SK-N-SH treated with all-trans-retinoic acid at 6 μM for 48 hours (cell line): ENCODE measurements at regions not wholly inside any gene's neighbourhood (a gene's known extent, or its start where the extent isn't known, plus 50 kb on each side); places are given as distances from the start of the nearest gene placed in this dataset.

Experiments used
- ATAC-seq: fragments of 200-7000 bp; cut with Tn5 transposase; 3 replicates; pipeline ENCODE4 v1.9.1; 2020; ENCODE audit warnings: mild to moderate bottlenecking, moderate library complexity
- ARNTL ChIP-seq: fragments of 450-650 bp; formaldehyde crosslinking; IDR thresholded peaks from 2 replicates; pipeline ENCODE4 v1.5.0; 2020; ENCODE audit warnings: low read depth, mild to moderate bottlenecking, moderate library complexity, borderline replicate concordance
- BACH2 ChIP-seq: fragments of 250-450 bp; sonication (Bioruptor Pico); IDR thresholded peaks from 2 replicates; pipeline ENCODE4 v1.9.0; 2021; ENCODE audit warnings: mild to moderate bottlenecking, borderline replicate concordance
- CSDC2 ChIP-seq: fragments of 250-450 bp; sonication (Bioruptor Pico); IDR thresholded peaks from 2 replicates; pipeline ENCODE4 v1.5.0; 2020; ENCODE audit warnings: mild to moderate bottlenecking, moderate library complexity
- ESRRG ChIP-seq: fragments of 250-450 bp; sonication (Bioruptor Pico); IDR thresholded peaks from 2 replicates; pipeline ENCODE4 v1.6.1; 2021; ENCODE audit warnings: mild to moderate bottlenecking
- GLIS3 ChIP-seq: fragments of 250-450 bp; sonication (Bioruptor Pico); IDR thresholded peaks from 2 replicates; pipeline ENCODE4 v1.5.0; 2020; ENCODE audit warnings: mild to moderate bottlenecking, moderate library complexity
- OSR1 ChIP-seq: fragments of 250-450 bp; sonication (Bioruptor Pico); IDR thresholded peaks from 2 replicates; pipeline ENCODE4 v1.8.0; 2022; ENCODE audit warnings: moderate library complexity, mild to moderate bottlenecking, inconsistent platforms
- RARB ChIP-seq: fragments of 250-450 bp; sonication (Bioruptor Pico); IDR thresholded peaks from 2 replicates; pipeline ENCODE4 v1.8.0; 2021; ENCODE audit warnings: mild to moderate bottlenecking, moderate library complexity
- SNAI2 ChIP-seq: fragments of 250-450 bp; sonication (Bioruptor Pico); IDR thresholded peaks from 2 replicates; pipeline ENCODE4 v1.5.0; 2020; ENCODE audit warnings: mild to moderate bottlenecking, moderate library complexity
- TCF4 ChIP-seq: fragments of 250-450 bp; sonication (Bioruptor Pico); IDR thresholded peaks from 2 replicates; pipeline ENCODE4 v1.8.0; 2021; ENCODE audit warnings: mild to moderate bottlenecking, moderate library complexity, borderline replicate concordance
- TOX ChIP-seq: fragments of 250-450 bp; sonication (Bioruptor Pico); IDR thresholded peaks from 2 replicates; pipeline ENCODE4 v1.8.0; 2021; ENCODE audit warnings: mild to moderate bottlenecking, moderate library complexity, borderline replicate concordance
- ZC3H10 ChIP-seq: fragments of 250-450 bp; sonication (Bioruptor Pico); IDR thresholded peaks from 2 replicates; pipeline ENCODE4 v1.5.1; 2021; ENCODE audit warnings: mild to moderate bottlenecking, moderate library complexity
- ZFP3 ChIP-seq: fragments of 250-450 bp; sonication (Bioruptor Pico); IDR thresholded peaks from 2 replicates; pipeline ENCODE4 v1.5.0; 2020; ENCODE audit warnings: mild to moderate bottlenecking, moderate library complexity
- ZFP30 ChIP-seq: fragments of 450-650 bp; formaldehyde crosslinking; IDR thresholded peaks from 2 replicates; pipeline ENCODE4 v1.5.0; 2022; ENCODE audit warnings: mild to moderate bottlenecking, moderate library complexity
- ZNF565 ChIP-seq: fragments of 450-650 bp; formaldehyde crosslinking; conservative IDR thresholded peaks from 2 replicates; pipeline ENCODE4 v1.5.0; 2020; ENCODE audit warnings: low read depth, mild to moderate bottlenecking, moderate library complexity
- ZNF70 ChIP-seq: fragments of 450-650 bp; formaldehyde crosslinking; IDR thresholded peaks from 2 replicates; pipeline ENCODE4 v1.5.0; 2020; ENCODE audit warnings: mild to moderate bottlenecking, moderate library complexity
- ZNF8 ChIP-seq: fragments of 450-650 bp; formaldehyde crosslinking; IDR thresholded peaks from 2 replicates; pipeline ENCODE4 v1.5.0; 2020; ENCODE audit warnings: mild to moderate bottlenecking, moderate library complexity
- TF ChIP-seq, protein P1 (sequence below): fragments of 250-450 bp; sonication (Bioruptor Pico); IDR thresholded peaks from 2 replicates; pipeline ENCODE4 v1.8.0; 2021; ENCODE audit warnings: low read depth, mild to moderate bottlenecking, moderate library complexity, borderline replicate concordance
- TF ChIP-seq, protein P2 (sequence below): fragments of 250-450 bp; sonication (Bioruptor Pico); IDR thresholded peaks from 2 replicates; pipeline ENCODE4 v1.5.1; 2021; ENCODE audit warnings: mild to moderate bottlenecking, moderate library complexity
- TF ChIP-seq, protein P3 (sequence below): fragments of 250-450 bp; sonication (Bioruptor Pico); IDR thresholded peaks from 2 replicates; pipeline ENCODE4 v1.5.0; 2020; ENCODE audit warnings: mild to moderate bottlenecking, moderate library complexity
- TF ChIP-seq, protein P4 (sequence below): fragments of 250-450 bp; sonication (Bioruptor Pico); IDR thresholded peaks from 2 replicates; pipeline ENCODE4 v1.5.1; 2020; ENCODE audit warnings: low read depth, mild to moderate bottlenecking, moderate library complexity

DNA sequence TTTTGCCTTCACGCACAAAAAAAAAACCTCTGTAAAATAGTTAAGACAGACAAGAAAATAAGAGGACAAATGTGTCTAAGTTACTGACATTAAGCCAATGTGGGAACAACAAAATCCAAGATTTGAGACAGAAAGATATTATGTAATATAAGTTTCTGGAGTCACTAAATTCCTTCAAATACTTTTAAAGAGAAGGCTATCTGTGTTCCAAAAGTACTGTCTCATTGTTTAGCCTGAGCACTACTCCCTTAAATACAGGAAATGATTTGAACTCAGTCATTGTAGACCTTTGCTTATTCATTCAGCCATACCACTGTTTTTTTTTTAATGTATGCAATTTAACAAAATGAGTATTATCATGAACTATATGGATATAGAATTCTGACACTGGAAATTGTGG, 82.7 kb upstream of the KITLG start:
- TF ChIP-seq BACH2 (CRISPR knock-in tag): no peak
- ATAC-seq: no peak

DNA sequence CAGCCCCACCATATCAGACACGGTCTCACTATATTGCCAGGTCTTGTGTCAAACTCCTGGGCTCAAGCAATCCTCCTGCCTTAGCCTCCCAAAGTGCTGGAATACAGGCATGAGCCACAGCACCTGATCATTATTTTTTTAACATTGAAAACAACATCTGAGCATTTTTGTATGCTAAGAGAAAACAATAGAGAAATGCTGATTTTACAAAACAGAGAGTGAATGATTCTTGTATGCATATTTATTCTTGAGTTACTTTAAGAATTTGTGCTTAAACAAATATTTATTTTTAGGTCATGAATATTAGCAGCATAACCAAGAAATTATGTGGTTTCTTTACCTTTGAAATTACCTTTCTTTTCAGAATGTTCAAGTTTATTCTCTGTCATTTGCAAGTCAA, 81.8 kb upstream of the KITLG start:
- ATAC-seq: no peak
- TF ChIP-seq TOX (CRISPR knock-in tag): no peak
- TF ChIP-seq SNAI2 (CRISPR knock-in tag): no peak
- TF ChIP-seq, all 23 proteins: peak for 0

DNA sequence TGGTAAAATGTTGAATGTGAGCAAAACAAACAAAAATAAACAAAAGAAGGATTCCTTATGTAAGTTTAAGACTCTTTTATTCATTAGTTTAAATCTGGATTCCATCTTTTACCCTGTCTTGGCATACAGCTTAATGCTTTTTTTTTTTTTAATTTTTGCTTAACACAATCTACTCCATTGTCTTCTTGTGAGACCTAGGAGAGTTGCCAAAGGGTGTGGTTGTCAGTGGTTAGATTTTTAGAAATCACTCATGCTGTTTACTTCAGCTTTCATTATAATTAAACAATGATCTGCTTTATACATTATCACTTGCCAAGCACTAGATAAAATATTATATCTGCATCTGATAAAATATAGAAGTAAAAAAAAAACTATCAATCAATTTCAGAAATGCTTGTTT, 77.7 kb upstream of the KITLG start:
- ATAC-seq: no peak
- TF ChIP-seq ZFP30 (CRISPR knock-in tag): no peak
- no peak for TF ChIP-seq ESRRG (CRISPR knock-in tag)
- no peak for TF ChIP-seq GLIS3 (CRISPR knock-in tag)
- TF ChIP-seq, protein P1, sequence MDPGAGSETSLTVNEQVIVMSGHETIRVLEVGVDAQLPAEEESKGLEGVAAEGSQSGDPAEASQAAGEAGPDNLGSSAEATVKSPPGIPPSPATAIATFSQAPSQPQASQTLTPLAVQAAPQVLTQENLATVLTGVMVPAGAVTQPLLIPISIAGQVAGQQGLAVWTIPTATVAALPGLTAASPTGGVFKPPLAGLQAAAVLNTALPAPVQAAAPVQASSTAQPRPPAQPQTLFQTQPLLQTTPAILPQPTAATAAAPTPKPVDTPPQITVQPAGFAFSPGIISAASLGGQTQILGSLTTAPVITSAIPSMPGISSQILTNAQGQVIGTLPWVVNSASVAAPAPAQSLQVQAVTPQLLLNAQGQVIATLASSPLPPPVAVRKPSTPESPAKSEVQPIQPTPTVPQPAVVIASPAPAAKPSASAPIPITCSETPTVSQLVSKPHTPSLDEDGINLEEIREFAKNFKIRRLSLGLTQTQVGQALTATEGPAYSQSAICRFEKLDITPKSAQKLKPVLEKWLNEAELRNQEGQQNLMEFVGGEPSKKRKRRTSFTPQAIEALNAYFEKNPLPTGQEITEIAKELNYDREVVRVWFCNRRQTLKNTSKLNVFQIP (CRISPR knock-in tag): no peak
- TF ChIP-seq, all 23 proteins: peak for 0

DNA sequence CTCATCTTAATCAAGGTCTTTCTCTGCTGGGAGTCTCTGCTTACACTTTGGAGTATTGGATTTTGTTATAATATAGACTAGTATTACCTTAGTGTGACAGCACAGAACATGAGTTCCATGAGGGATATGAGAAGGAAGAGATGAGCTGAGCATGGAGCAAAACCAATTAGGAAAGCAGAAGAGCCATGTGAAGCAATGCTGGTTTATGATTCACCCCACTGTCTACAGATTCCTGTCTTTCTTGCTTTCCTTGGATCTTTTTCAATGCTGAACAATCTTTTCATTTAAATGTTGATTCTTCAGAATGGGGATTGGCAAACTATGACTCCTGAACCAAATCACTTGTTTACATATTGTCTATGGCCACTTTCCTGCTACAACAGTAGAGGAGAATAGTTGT, 70.4 kb upstream of the KITLG start:
- ATAC-seq: no peak
- TF ChIP-seq, protein P1 (CRISPR knock-in tag): no peak
- TF ChIP-seq ZNF8: no peak
- TF ChIP-seq, protein P2, sequence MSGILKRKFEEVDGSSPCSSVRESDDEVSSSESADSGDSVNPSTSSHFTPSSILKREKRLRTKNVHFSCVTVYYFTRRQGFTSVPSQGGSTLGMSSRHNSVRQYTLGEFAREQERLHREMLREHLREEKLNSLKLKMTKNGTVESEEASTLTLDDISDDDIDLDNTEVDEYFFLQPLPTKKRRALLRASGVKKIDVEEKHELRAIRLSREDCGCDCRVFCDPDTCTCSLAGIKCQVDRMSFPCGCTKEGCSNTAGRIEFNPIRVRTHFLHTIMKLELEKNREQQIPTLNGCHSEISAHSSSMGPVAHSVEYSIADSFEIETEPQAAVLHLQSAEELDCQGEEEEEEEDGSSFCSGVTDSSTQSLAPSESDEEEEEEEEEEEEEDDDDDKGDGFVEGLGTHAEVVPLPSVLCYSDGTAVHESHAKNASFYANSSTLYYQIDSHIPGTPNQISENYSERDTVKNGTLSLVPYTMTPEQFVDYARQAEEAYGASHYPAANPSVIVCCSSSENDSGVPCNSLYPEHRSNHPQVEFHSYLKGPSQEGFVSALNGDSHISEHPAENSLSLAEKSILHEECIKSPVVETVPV (CRISPR knock-in tag): no peak
- no peak for TF ChIP-seq ZNF70 (CRISPR knock-in tag)
- no peak for TF ChIP-seq TOX (CRISPR knock-in tag)
- no peak for TF ChIP-seq CSDC2 (CRISPR knock-in tag)
- no peak for TF ChIP-seq RARB (CRISPR knock-in tag)
- TF ChIP-seq ZFP30 (CRISPR knock-in tag): no peak
- no peak for TF ChIP-seq SNAI2 (CRISPR knock-in tag)
- TF ChIP-seq, protein P3, sequence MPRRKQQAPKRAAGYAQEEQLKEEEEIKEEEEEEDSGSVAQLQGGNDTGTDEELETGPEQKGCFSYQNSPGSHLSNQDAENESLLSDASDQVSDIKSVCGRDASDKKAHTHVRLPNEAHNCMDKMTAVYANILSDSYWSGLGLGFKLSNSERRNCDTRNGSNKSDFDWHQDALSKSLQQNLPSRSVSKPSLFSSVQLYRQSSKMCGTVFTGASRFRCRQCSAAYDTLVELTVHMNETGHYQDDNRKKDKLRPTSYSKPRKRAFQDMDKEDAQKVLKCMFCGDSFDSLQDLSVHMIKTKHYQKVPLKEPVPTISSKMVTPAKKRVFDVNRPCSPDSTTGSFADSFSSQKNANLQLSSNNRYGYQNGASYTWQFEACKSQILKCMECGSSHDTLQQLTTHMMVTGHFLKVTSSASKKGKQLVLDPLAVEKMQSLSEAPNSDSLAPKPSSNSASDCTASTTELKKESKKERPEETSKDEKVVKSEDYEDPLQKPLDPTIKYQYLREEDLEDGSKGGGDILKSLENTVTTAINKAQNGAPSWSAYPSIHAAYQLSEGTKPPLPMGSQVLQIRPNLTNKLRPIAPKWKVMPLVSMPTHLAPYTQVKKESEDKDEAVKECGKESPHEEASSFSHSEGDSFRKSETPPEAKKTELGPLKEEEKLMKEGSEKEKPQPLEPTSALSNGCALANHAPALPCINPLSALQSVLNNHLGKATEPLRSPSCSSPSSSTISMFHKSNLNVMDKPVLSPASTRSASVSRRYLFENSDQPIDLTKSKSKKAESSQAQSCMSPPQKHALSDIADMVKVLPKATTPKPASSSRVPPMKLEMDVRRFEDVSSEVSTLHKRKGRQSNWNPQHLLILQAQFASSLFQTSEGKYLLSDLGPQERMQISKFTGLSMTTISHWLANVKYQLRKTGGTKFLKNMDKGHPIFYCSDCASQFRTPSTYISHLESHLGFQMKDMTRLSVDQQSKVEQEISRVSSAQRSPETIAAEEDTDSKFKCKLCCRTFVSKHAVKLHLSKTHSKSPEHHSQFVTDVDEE (CRISPR knock-in tag): no peak
- no peak for TF ChIP-seq ZFP3 (CRISPR knock-in tag)
- no peak for TF ChIP-seq ZC3H10 (CRISPR knock-in tag)
- no peak for TF ChIP-seq ESRRG (CRISPR knock-in tag)
- no peak for TF ChIP-seq ARNTL
- no peak for TF ChIP-seq ZNF565 (CRISPR knock-in tag)
- TF ChIP-seq, protein P4, sequence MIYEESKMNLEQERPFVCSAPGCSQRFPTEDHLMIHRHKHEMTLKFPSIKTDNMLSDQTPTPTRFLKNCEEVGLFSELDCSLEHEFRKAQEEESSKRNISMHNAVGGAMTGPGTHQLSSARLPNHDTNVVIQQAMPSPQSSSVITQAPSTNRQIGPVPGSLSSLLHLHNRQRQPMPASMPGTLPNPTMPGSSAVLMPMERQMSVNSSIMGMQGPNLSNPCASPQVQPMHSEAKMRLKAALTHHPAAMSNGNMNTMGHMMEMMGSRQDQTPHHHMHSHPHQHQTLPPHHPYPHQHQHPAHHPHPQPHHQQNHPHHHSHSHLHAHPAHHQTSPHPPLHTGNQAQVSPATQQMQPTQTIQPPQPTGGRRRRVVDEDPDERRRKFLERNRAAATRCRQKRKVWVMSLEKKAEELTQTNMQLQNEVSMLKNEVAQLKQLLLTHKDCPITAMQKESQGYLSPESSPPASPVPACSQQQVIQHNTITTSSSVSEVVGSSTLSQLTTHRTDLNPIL (CRISPR knock-in tag): no peak
- no peak for TF ChIP-seq OSR1
- no peak for TF ChIP-seq TCF4 (CRISPR knock-in tag)
- no peak for TF ChIP-seq BACH2 (CRISPR knock-in tag)
